Stimulated activated effector memory CD8-positive, alpha-beta T cell treated with anti-CD3 and anti-CD28 coated beads, Interleukin-12 subunit alpha, Interleukin-12 subunit beta, amount 100 ng/mL, for 72 hours (primary cell): ENCODE measurements at regions not wholly inside any gene's neighbourhood (a gene's known extent, or its start where the extent isn't known, plus 50 kb on each side); places are given as distances from the start of the nearest gene placed in this dataset.
"Not testable (repeated sequence)": the region's sequence is repeated elsewhere in the genome, so short reads cannot be mapped to it uniquely, and the experiment has no call there.

Experiments
- ATAC-seq: fragments of 150-1000 bp; cut with Tn5 transposase; 2 replicates; pipeline ENCODE4 v1.10.0; 2021
- DNase-seq, 2 donors: peaks; one replicate each; pipeline ENCODE4 v3.0.0; 2021 to 2022; ENCODE audit warnings: low spot score in 2 of 2
- H3K27ac Mint-ChIP-seq: one replicate; pipeline ENCODE4 v1.8.0; 2022; ENCODE audit warnings: mild to moderate bottlenecking, mixed read lengths
- H3K36me3 Mint-ChIP-seq: one replicate; pipeline ENCODE4 v1.8.0; 2022; ENCODE audit warnings: mild to moderate bottlenecking, mixed read lengths
- H3K4me1 Mint-ChIP-seq: one replicate; pipeline ENCODE4 v1.8.0; 2022; ENCODE audit warnings: mixed read lengths
- H3K4me3 Mint-ChIP-seq: one replicate; pipeline ENCODE4 v1.8.0; 2022; ENCODE audit warnings: mild to moderate bottlenecking, mixed read lengths
- H3K9me3 Mint-ChIP-seq: one replicate; pipeline ENCODE4 v1.8.0; 2022; ENCODE audit warnings: mixed read lengths

DNA sequence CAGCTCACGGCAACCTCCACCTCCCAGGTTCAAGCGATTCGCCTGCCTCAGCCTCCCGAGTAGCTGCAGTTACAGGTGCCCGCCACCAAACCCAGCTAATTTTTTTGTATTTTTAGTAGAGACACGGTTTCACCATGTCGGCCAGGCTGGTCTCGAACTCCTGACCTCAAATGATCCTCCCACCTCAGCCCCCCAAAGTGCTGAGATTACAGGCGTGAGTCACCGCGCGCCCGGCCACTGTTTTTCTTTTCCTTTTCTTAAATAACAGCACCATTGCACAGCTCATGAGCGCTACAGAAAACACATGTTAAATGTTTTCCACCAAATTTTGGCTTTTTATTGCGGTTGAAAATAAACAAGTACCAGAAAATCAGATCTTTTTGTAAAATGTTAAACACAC is 195.5 kb downstream of the CRLF2 start:
- H3K4me1 Mint-ChIP-seq, H3K4me3 Mint-ChIP-seq, DNase-seq, H3K9me3 Mint-ChIP-seq, ATAC-seq, H3K36me3 Mint-ChIP-seq, H3K27ac Mint-ChIP-seq: not testable (repeated sequence)

DNA sequence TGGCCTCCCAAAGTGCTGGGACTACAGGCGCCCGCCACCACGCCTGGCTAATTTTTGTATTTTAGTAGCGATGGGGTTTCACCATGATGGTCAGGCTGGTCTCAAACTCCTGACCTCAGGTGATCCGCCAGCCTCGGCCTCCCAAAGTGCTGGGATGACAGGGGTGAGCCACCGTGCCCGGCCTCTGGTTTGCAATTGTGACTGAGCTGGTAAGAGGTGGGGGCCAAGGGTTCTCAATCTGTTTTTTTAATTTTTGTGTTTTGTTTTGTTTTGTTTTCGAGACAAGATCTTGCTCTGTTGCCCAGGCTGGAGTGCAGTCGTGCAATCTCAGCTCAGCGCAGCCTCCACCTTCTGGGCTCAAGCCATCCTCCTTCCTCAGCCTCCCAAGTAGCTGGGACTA is 196.2 kb downstream of the CRLF2 start:
- not testable (repeated sequence) for H3K36me3 Mint-ChIP-seq, H3K4me1 Mint-ChIP-seq, ATAC-seq, H3K4me3 Mint-ChIP-seq, DNase-seq, H3K27ac Mint-ChIP-seq, H3K9me3 Mint-ChIP-seq

DNA sequence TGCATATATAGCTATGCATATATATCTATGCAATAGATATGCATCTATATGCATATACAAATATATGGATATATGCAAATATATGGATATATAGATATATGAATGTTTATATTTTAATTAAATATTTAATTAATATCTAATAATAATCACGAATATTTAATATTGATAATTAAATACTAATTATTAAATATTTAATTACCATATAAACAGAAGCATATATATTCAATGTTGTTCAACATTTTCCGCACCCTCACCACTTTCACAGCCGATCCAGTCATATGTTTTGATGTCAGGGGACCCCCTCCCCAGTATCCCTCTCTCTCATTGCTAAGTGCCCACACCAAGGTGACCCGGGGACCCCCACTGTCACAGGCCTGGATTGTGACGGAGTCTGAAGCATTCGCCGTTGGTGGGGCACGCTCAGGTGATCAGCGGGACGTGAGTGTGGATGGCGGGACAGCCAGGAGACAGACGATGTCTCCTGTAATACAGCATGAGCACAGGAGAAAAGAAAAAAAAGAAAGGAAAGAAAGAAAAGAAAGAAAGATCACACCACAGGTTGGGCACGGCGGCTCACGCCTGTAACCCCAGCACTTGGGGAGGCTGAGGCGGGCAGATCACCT is 199.7 kb downstream of the CRLF2 start:
- Mint-ChIP-seq H3K9me3 (peaks cover 4% of the 10 kb centered on the region), H3K27ac (no peak overlapping the region), H3K4me1 (no peaks in the 10 kb centered on the region), H3K36me3 (peaks cover 5% of the 10 kb centered on the region), H3K4me3 (no peak overlapping the region)
- DNase-seq, result no peak
- no peak for ATAC-seq

DNA sequence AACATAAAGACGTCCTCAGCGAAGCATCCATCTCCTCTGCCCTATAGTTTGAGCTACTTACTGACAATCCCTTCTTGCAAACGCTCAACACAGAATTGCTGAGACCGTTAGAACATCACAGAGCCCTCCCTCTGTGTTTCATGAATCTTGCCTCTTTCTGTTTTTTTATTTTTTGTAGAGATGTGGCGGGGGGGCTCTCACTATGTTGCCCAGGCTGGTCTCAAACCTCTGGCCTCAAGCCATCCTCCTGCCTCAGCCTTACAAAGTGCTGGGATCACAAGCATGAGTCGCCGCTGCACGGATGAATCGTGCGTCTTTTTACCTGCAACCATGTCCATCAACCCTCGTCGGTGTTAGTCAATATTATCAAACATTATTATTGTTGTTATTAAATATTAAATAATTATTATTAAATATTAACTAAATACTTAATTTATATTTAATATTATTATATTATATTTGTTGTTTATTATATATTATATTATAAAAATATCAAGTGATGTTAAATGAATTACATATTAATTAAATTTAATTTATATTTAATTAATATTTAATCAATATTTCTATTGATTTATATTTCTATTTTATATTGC is 200.7 kb downstream of the CRLF2 start:
- H3K36me3 Mint-ChIP-seq, result peaks cover 5% of the 10 kb centered on the region
- DNase-seq, result no peak
- H3K27ac Mint-ChIP-seq, result no peak overlapping the region
- no peak overlapping the region for H3K4me3 Mint-ChIP-seq
- peaks cover 4% of the 10 kb centered on the region for H3K9me3 Mint-ChIP-seq
- ATAC-seq, result no peak
- no peaks in the 10 kb centered on the region for H3K4me1 Mint-ChIP-seq

DNA sequence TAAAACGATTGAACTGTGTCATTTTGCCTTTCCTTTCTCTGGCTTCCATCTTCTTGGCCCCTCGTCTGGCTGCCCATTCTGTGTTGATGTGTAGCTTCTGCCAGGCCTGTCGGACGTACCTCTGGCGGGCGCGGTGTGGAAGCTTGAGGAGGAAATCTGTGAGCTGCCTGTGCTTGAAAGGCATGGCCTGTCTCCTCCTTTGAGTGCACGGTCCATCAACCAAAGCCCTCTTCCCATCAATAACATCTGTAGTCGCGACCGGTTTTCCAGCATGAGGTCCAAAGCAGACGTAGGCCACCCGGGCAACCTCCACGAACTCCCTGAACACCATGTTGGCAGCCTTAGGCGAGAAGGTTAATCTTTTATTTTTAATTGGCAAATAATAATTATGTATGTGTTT is 202.7 kb downstream of the CRLF2 start:
- Mint-ChIP-seq H3K27ac (no peak overlapping the region), H3K36me3 (peaks cover 5% of the 10 kb centered on the region), H3K4me3 (no peak overlapping the region), H3K4me1 (no peaks in the 10 kb centered on the region), H3K9me3 (peaks cover 4% of the 10 kb centered on the region)
- no peak for DNase-seq
- ATAC-seq, result no peak

DNA sequence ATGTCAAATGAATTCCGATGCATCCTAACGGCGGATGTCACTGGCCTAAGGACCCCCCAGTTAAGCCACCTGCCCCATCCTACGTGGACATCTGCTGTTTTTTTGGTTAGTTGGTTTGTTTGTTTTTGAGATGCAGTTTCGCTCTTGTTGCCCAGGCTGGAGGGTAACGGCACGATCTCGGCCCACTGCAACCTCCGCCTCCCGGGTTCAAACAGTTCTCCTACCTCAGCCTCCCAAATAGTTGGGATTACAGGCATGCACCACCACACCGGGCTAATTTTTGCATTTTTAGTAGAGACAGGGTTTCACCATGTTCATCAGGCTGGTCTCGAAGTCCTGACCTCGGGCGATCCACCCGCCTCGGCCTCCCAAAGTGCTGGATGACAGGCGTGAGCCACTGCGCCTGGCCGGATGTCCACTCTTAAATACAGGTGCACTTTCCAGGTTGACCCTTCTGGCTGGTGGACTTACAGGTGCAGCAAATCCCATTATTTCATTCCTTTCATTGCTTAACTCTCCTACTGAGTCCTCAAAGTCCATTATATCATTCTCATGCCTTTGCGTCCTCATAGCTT is 206.2 kb downstream of the CRLF2 start:
- Mint-ChIP-seq H3K27ac (no peak overlapping the region), H3K36me3 (no peaks in the 10 kb centered on the region), H3K4me3 (no peak overlapping the region), H3K9me3 (no peaks in the 10 kb centered on the region), H3K4me1 (no peaks in the 10 kb centered on the region)
- DNase-seq (no peak), ATAC-seq (no peak)

DNA sequence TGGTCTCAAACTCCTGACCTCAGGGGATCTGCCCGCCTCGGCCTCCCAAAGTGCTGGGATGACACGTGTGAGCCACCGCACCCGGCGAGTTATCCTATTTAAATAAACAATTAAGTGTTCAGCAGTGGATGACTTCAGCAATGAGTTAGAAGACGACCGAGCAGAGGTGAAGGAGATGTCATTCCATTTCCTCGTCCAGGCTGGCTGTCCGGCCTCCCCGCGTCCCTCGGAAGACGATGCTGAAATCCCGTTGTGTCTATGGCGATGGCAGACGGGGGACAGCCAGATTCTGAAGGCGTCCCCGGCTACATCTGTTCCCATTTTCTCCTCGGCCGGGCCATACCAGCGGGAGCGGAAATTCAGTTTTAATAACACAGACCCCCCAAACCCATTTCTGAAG is 209.8 kb downstream of the CRLF2 start:
- no peaks in the 10 kb centered on the region for H3K36me3 Mint-ChIP-seq

DNA sequence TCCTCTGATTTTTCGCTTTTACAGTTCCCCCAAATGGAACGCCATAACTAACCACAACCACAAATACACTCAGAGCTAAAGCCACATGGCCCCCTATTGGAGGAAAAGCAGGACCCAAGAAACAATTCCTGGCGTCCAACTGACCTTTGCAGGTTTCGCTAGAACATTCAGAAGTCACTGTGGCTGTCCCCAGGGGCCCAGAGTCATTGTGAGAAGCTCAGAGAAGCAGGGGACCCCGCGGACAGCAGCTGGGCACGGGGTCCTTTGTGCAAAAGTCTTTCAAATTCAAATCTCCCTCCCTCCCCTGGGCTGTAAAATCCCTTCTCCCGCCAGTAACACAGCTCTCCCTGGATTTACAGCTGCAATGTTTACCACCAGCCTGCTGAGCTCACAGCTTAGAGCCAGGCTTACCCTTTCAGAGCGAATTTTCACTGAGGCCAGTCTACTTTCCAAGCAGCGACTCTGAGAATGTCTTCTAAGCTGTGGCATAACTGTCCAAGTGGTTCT is 214.8 kb downstream of the CRLF2 start:
- H3K4me1 Mint-ChIP-seq, result no peaks in the 10 kb centered on the region
- DNase-seq, result no peak
- no peak overlapping the region for H3K27ac Mint-ChIP-seq
- no peaks in the 10 kb centered on the region for H3K36me3 Mint-ChIP-seq
- peaks cover 2% of the 10 kb centered on the region for H3K9me3 Mint-ChIP-seq
- no peak for ATAC-seq
- H3K4me3 Mint-ChIP-seq, result no peak overlapping the region

More for the DNA sequence above, 209.8 kb downstream of the CRLF2 start:
- H3K4me1 Mint-ChIP-seq, result no peaks in the 10 kb centered on the region
- H3K27ac Mint-ChIP-seq, result no peak overlapping the region
- no peaks in the 10 kb centered on the region for H3K9me3 Mint-ChIP-seq
- DNase-seq, result no peak
- no peak overlapping the region for H3K4me3 Mint-ChIP-seq
- no peak for ATAC-seq

DNA sequence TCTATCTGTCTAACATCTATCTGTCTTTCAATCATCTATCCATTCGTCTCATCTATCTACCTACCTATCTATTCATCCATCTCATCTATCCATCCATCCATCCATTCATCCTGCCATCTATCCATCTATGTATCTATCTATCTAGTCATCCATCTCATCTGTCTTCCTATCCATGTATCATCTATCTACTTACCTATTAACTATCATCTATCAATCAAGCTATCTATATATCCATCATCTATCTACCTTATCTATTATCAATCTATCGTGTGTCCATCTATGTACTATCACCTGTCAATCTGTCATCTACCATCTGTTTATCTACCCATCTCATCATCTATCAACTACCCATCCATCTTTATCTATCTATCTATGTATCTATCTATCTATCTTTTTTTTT is 217.7 kb downstream of the CRLF2 start:
- H3K4me1 Mint-ChIP-seq, result peaks cover 11% of the 10 kb centered on the region
- H3K27ac Mint-ChIP-seq, result no peak overlapping the region
- no peak overlapping the region for H3K4me3 Mint-ChIP-seq
- peaks cover 16% of the 10 kb centered on the region for H3K9me3 Mint-ChIP-seq
- no peak for DNase-seq
- no peak for ATAC-seq
- H3K36me3 Mint-ChIP-seq, result no peaks in the 10 kb centered on the region

DNA sequence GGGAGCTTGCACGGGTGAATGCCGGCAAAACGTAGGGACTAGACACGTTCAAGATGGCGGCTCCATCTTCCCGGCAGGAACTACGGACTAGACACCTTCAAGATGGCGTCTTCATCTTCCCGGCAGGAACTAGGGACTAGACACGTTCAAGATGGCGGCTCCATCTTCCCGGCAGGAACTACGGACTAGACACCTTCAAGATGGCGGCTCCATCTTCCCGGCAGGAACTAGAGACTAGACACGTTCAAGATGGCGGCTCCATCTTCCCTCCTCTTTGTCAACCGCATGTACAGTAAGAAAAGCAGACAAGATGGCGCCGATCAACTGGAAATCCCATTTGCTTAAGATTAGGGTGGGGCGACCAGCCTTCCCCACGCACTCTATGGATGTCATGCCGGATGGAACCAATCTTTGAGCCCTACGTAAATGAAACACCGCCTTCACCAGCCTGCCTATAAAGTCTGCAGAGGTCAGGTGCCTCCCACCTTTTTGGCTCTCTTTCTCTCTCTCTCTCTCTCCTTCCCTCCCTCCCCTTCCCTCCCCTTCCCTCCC is 222.4 kb downstream of the CRLF2 start:
- peak overlapping the region; percentile 3 for H3K4me3 Mint-ChIP-seq
- DNase-seq (peak in 1 of 2 donors; percentile 74), ATAC-seq (peak; percentile 87)
- H3K36me3 Mint-ChIP-seq, result no peaks in the 10 kb centered on the region
- H3K4me1 Mint-ChIP-seq, result peaks cover 11% of the 10 kb centered on the region
- H3K27ac Mint-ChIP-seq, result peak overlapping the region; percentile 9
- H3K9me3 Mint-ChIP-seq, result peaks cover 16% of the 10 kb centered on the region

DNA sequence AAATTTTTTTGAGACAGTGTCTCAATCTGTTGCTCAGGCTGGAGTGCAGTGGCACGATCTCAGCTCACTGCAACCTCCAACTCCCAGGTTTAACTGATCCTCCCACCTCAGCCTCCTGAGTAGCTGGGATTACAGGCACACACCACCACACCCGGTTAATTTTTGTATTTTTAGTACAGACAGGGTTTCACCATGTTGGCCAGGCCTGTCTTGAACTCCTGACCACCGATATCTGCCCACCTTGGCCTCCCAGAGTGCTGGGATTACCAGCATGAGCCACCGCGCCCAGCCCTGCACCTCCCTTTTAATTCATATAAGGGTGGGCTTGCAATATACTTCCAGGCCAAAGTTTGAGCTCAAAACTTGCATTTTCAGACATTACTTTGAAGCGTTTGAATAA is 223.9 kb downstream of the CRLF2 start:
- not testable (repeated sequence) for DNase-seq, H3K36me3 Mint-ChIP-seq, H3K4me3 Mint-ChIP-seq, H3K27ac Mint-ChIP-seq, ATAC-seq
- H3K4me1 Mint-ChIP-seq, result peaks cover 11% of the 10 kb centered on the region
- peaks cover 16% of the 10 kb centered on the region for H3K9me3 Mint-ChIP-seq

DNA sequence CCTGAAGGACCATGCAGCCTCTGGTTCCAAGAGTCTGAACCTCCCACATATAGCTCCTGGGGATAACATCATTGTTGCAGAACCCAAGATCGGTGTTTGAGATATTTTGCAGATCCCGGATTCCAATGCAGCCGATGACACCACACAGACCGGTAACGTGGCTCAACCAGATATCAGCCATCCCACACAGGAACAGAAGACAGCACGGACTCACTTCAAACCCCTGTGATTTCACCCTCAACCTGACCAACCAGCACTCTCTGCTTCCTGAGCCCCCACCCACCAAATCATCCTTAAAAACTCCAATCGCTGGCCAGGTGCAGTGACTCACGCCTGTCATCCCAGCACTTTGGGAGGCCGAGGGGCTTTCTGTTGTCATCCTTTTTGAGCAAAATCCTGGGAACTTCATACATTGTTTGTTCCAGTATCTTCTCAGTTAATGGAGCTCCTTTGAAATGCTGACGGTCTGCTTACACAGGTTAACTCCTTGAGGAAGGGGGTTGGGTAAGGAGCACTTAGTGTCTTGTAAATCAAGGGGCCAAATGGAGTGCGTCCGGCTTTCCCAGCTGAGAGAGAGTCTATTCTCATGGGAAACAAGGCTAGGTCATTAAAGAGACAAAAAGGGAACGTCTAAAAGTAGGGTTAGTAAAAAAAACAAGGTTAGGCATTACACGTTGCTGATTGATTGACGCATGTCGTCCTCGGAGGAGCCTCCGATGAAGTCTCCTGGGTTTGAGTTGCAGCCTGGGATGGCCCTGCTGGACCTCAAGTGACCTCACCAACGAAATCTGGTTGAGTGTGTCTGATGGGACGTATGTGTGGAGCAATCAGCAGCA is 230.4 kb downstream of the CRLF2 start:
- no peak overlapping the region for H3K27ac Mint-ChIP-seq
- H3K9me3 Mint-ChIP-seq, result peaks cover 12% of the 10 kb centered on the region
- H3K36me3 Mint-ChIP-seq, result no peaks in the 10 kb centered on the region
- DNase-seq (no peak), ATAC-seq (no peak)
- peaks cover 13% of the 10 kb centered on the region for H3K4me1 Mint-ChIP-seq
- no peak overlapping the region for H3K4me3 Mint-ChIP-seq

DNA sequence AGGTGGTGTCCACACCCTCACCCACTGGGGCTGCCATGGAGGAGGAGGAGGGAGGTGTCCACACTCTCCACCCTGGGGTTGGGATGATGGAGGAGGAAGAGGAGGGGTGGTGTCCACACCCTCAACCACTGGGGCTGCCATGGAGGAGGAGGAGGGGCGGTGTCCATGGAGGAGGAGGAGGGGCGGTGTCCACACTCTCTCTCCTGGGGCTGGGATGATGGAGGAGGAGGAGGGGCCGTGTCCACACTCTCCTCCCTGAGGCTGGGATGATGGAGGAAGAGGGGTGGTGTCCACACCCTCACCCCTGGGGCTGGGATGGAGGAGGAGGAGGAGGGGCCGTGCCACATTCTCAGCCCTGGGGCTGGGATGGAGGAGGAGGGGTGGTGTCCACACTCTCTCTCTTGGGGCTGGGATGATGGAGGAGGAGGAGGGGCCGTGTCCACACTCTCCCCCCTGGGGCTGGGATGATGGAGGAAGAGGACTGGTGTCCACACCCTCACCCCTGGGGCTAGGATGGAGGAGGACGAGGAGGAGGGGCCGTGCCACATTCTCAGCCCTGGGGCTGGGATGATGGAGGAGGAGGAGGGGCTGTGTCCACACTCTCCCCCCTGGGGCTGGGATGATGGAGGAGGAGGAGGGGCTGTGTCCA is 231.7 kb downstream of the CRLF2 start:
- Mint-ChIP-seq H3K4me1 (peaks cover 13% of the 10 kb centered on the region), H3K27ac (no peak overlapping the region)
- ATAC-seq, result no peak

DNA sequence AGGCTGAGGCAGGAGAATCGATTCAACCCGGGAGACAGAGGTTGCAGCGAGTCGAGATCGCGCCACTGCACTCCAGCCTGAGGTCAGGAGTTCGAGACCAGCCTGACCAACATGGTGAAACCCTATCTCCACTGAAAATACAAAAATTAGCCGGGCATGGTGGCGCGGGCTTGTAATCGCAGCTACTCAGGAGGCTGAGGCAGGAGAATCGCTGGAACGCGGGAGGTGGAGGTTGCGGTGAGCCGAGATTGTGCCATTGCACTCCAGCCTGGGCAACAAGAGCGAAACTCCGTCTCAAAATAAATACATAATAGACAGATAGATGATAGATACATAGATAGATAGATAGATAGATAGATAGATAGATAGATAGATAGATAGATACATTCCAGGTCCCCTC is 233.3 kb downstream of the CRLF2 start:
- not testable (repeated sequence) for ATAC-seq, H3K4me3 Mint-ChIP-seq, DNase-seq, H3K36me3 Mint-ChIP-seq, H3K27ac Mint-ChIP-seq
- Mint-ChIP-seq H3K4me1 (peaks cover 13% of the 10 kb centered on the region), H3K9me3 (peaks cover 12% of the 10 kb centered on the region)

More for the DNA sequence above, 231.7 kb downstream of the CRLF2 start:
- DNase-seq, result no peak
- Mint-ChIP-seq H3K9me3 (peaks cover 12% of the 10 kb centered on the region), H3K4me3 (no peak overlapping the region), H3K36me3 (no peaks in the 10 kb centered on the region)
